ENCODE measurements at regions not wholly inside any gene's neighbourhood (a gene's known extent, or its start where the extent isn't known, plus 50 kb on each side); places are given as distances from the start of the nearest gene placed in this dataset.
"Not testable (repeated sequence)": the region's sequence is repeated elsewhere in the genome, so short reads cannot be mapped to it uniquely, and the experiment has no call there.

- ATAC-seq: no peak
- peaks cover 16% of the 10 kb centered on the region for H3K9me3 Mint-ChIP-seq
Measured at GRCh38 chr4:186366326-186366725, 100.3 kb downstream of the F11 start.

GRCh38 chr4:186363038-186363437 lies 97.0 kb downstream of the F11 start:
- intact Hi-C loops (cut with micrococcal nuclease); H3K27ac Mint-ChIP-seq; H3K27me3 Mint-ChIP-seq; H3K36me3 Mint-ChIP-seq (ENCODE audit: low read depth); POLR2A ChIA-PET; H3K4me3 Mint-ChIP-seq; H3K4me1 Mint-ChIP-seq (ENCODE audit: low read depth); ATAC-seq: not testable (repeated sequence)
- CTCF ChIA-PET: interaction anchor here (2.0 kb wide), 1 partner anchor 224 kb away, joined by 6 read pairs; no protein-coding TSS in a partner anchor
- DNase-seq: peak; percentile 10
- H3K9me3 Mint-ChIP-seq: peaks cover 16% of the 10 kb centered on the region

More at GRCh38 chr4:186366326-186366725, 100.3 kb downstream of the F11 start:
- Mint-ChIP-seq H3K4me1 (ENCODE audit: low read depth) (no peaks in the 10 kb centered on the region), H3K4me3 (no peak overlapping the region), H3K27me3 (no peaks in the 10 kb centered on the region), H3K27ac (no peak overlapping the region), H3K36me3 (ENCODE audit: low read depth) (peaks cover 3% of the 10 kb centered on the region)
- no peak for DNase-seq
- TF ChIP-seq, protein P1, sequence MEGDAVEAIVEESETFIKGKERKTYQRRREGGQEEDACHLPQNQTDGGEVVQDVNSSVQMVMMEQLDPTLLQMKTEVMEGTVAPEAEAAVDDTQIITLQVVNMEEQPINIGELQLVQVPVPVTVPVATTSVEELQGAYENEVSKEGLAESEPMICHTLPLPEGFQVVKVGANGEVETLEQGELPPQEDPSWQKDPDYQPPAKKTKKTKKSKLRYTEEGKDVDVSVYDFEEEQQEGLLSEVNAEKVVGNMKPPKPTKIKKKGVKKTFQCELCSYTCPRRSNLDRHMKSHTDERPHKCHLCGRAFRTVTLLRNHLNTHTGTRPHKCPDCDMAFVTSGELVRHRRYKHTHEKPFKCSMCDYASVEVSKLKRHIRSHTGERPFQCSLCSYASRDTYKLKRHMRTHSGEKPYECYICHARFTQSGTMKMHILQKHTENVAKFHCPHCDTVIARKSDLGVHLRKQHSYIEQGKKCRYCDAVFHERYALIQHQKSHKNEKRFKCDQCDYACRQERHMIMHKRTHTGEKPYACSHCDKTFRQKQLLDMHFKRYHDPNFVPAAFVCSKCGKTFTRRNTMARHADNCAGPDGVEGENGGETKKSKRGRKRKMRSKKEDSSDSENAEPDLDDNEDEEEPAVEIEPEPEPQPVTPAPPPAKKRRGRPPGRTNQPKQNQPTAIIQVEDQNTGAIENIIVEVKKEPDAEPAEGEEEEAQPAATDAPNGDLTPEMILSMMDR (IDR thresholded peaks at IDR 0.05): no peak
- intact Hi-C loops (cut with micrococcal nuclease): no loop called here
- ChIA-PET CTCF (no interaction called here), POLR2A (no interaction called here)

DNA sequence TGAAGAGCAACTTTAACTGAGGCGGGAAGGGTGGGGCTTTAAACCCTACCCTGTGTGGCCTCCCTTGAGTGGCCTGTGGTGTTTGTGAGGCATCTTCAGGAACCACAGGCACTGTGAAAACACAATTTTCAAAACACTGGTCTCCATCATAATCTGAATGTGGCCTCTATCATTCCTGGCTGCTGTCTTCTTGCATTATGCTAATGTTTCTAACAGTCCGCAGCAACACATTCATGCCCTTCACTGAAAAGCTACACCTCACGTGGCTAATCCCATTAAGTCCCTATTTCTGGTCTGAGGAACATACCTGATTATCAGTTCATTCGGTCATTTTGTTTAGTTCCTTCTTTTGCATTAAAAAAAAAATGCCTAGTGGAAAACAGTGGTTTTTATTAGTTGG lies 94.6 kb downstream of the F11 start:
- H3K27ac Mint-ChIP-seq: no peak overlapping the region
- POLR2A ChIA-PET: no interaction called here
- TF ChIP-seq, protein P1 (IDR thresholded peaks at IDR 0.05): no peak
- no peak overlapping the region for H3K4me3 Mint-ChIP-seq
- H3K27me3 Mint-ChIP-seq: no peaks in the 10 kb centered on the region
- peaks cover 3% of the 10 kb centered on the region for H3K36me3 Mint-ChIP-seq (ENCODE audit: low read depth)
- H3K4me1 Mint-ChIP-seq (ENCODE audit: low read depth): no peaks in the 10 kb centered on the region
- DNase-seq (no peak), ATAC-seq (no peak)
- intact Hi-C loops (cut with micrococcal nuclease): no loop called here
- H3K9me3 Mint-ChIP-seq: peaks cover 16% of the 10 kb centered on the region
- CTCF ChIA-PET: no interaction called here

- DNase-seq (no peak), ATAC-seq (no peak)
- ChIA-PET POLR2A (no interaction called here), CTCF (no interaction called here)
- Mint-ChIP-seq H3K36me3 (ENCODE audit: low read depth) (no peaks in the 10 kb centered on the region), H3K27ac (no peak overlapping the region), H3K9me3 (no peaks in the 10 kb centered on the region), H3K4me3 (no peak overlapping the region), H3K4me1 (ENCODE audit: low read depth) (no peaks in the 10 kb centered on the region), H3K27me3 (no peaks in the 10 kb centered on the region)
- intact Hi-C loops (cut with micrococcal nuclease): no loop called here
- TF ChIP-seq, protein P1 (IDR thresholded peaks at IDR 0.05): no peak
Measured at GRCh38 chr4:186351668-186352194, 85.7 kb downstream of the F11 start.

- Mint-ChIP-seq H3K27ac (no peak overlapping the region), H3K4me3 (no peak overlapping the region), H3K27me3 (peaks cover 4% of the 10 kb centered on the region), H3K36me3 (ENCODE audit: low read depth) (no peaks in the 10 kb centered on the region), H3K4me1 (ENCODE audit: low read depth) (no peaks in the 10 kb centered on the region), H3K9me3 (no peaks in the 10 kb centered on the region)
- no peak for ATAC-seq
- TF ChIP-seq, protein P1 (IDR thresholded peaks at IDR 0.05): no peak
- no peak for DNase-seq
- CTCF ChIA-PET: no interaction called here
- intact Hi-C loops (cut with micrococcal nuclease): no loop called here
- POLR2A ChIA-PET: no interaction called here
Measured at GRCh38 chr4:186348433-186348832, 82.4 kb downstream of the F11 start.

- intact Hi-C loops (cut with micrococcal nuclease): no loop called here
- ATAC-seq (no peak), DNase-seq (no peak)
- H3K36me3 Mint-ChIP-seq (ENCODE audit: low read depth): no peaks in the 10 kb centered on the region
- H3K4me3 Mint-ChIP-seq: no peak overlapping the region
- no peaks in the 10 kb centered on the region for H3K4me1 Mint-ChIP-seq (ENCODE audit: low read depth)
- no peak overlapping the region for H3K27ac Mint-ChIP-seq
- TF ChIP-seq, protein P1 (IDR thresholded peaks at IDR 0.05): no peak
- ChIA-PET POLR2A (no interaction called here), CTCF (no interaction called here)
- H3K9me3 Mint-ChIP-seq: no peaks in the 10 kb centered on the region
- H3K27me3 Mint-ChIP-seq: peaks cover 4% of the 10 kb centered on the region
Measured at GRCh38 chr4:186347743-186348142, 81.8 kb downstream of the F11 start.

All from activated CD8-positive, alpha-beta T cell treated with anti-CD3 and anti-CD28 coated beads for 36 hours (primary cell).